ENCODE measurements at regions not wholly inside any gene's neighbourhood (a gene's known extent, or its start where the extent isn't known, plus 50 kb on each side); places are given as distances from the start of the nearest gene placed in this dataset.

DNA sequence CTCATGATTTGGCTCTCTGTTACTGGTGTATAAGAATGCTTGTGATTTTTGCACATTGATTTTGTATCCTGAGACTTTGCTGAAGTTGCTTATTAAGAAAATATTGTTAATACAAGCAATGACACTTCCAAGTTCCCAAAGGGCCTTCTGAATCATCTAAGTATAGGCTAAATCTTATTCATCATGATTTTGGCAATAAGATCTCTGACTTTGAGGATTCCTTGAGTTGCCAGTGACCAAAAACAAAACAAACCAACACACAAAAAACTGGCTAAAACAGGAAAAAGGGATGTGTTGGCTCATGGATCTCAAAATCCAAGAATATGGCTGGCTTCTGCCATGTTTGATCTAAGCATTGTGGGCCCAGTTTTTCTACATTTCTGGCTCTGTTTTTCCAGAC lies 163.4 kb downstream of the HHIPL2 start:
- Histone ChIP-seq H3K14ac (ENCODE audit: insufficient read depth, low read length) (no peak overlapping the region), H4K8ac (replicated peaks; ENCODE audit: insufficient read length, low read depth, low read length) (no peak overlapping the region), H2BK120ac (ENCODE audit: low read depth, low read length, poor library complexity, severe bottlenecking) (no peak overlapping the region), H2BK15ac (ENCODE audit: low read depth, low read length) (no peak overlapping the region), H3K4me2 (ENCODE audit: insufficient read depth, insufficient read length, low read length) (no peak overlapping the region), H3K23ac (ENCODE audit: insufficient read length, low read depth, low read length) (no peak overlapping the region), H3K27ac (ENCODE audit: insufficient read length, low read depth, low read length) (no peak overlapping the region), H2BK5ac (ENCODE audit: insufficient read length, low read length) (no peak overlapping the region), H3K18ac (ENCODE audit: insufficient read length, low read depth, low read length) (no peak overlapping the region), H3K9ac (ENCODE audit: extremely low read depth, insufficient read length, low read length) (no peak overlapping the region), H4K20me1 (ENCODE audit: control insufficient read depth, insufficient read depth, insufficient read length) (no peaks in the 10 kb centered on the region), H4K91ac (ENCODE audit: insufficient read length, low read depth, low read length) (no peak overlapping the region), H2BK20ac (ENCODE audit: low read depth, low read length, poor library complexity, severe bottlenecking) (no peak overlapping the region), H3K4me1 (ENCODE audit: insufficient read depth, low read length) (no peaks in the 10 kb centered on the region), H3K56ac (ENCODE audit: insufficient read length, low read depth, low read length) (no peak overlapping the region), H3K9me3 (ENCODE audit: control insufficient read depth, low read depth, low read length) (no peaks in the 10 kb centered on the region), H3K23me2 (ENCODE audit: insufficient read length, low read depth, low read length, poor library complexity, severe bottlenecking) (no peaks in the 10 kb centered on the region), H3K27me3 (ENCODE audit: insufficient read depth, low read length) (no peaks in the 10 kb centered on the region), H3K79me2 (ENCODE audit: insufficient read depth, low read length) (no peaks in the 10 kb centered on the region), H3K79me1 (ENCODE audit: insufficient read depth, low read depth, low read length, poor library complexity, severe bottlenecking) (no peaks in the 10 kb centered on the region), H3T11ph (ENCODE audit: low read length) (no peak overlapping the region), H3K4ac (ENCODE audit: low read depth, low read length) (no peak overlapping the region), H2AFZ (ENCODE audit: low read length) (no peak overlapping the region), H2BK12ac (ENCODE audit: insufficient read length, low read depth, low read length) (no peak overlapping the region), H4K5ac (ENCODE audit: insufficient read length, low read depth, low read length) (no peak overlapping the region), H2AK5ac (ENCODE audit: insufficient read length, low read length) (no peak overlapping the region)
- no peak for DNase-seq
- Mint-ChIP-seq H3K4me1 (0 out of 4 replicates have a peak, but pooled peaks cover 0 to 5% of the 10 kb centered on the region in 2 experiments), H3K27me3 (ENCODE audit: low read depth) (no peaks in the 10 kb centered on the region), H3K36me3 (ENCODE audit: insufficient read depth in 1 of 3, low read depth in 3 of 3) (no peaks in the 10 kb centered on the region), H3K27ac (no peak overlapping the region), H3K9me3 (peaks cover 0 to 7% of the 10 kb centered on the region in 2 experiments; a peak in 2 of 5 replicates), H3K4me3 (no peak overlapping the region)
- TF ChIP-seq, protein P1, sequence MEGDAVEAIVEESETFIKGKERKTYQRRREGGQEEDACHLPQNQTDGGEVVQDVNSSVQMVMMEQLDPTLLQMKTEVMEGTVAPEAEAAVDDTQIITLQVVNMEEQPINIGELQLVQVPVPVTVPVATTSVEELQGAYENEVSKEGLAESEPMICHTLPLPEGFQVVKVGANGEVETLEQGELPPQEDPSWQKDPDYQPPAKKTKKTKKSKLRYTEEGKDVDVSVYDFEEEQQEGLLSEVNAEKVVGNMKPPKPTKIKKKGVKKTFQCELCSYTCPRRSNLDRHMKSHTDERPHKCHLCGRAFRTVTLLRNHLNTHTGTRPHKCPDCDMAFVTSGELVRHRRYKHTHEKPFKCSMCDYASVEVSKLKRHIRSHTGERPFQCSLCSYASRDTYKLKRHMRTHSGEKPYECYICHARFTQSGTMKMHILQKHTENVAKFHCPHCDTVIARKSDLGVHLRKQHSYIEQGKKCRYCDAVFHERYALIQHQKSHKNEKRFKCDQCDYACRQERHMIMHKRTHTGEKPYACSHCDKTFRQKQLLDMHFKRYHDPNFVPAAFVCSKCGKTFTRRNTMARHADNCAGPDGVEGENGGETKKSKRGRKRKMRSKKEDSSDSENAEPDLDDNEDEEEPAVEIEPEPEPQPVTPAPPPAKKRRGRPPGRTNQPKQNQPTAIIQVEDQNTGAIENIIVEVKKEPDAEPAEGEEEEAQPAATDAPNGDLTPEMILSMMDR (conservative IDR thresholded peaks at IDR 0.05): no peak
